Neural cell (in vitro differentiated cells): ENCODE measurements at regions not wholly inside any gene's neighbourhood (a gene's known extent, or its start where the extent isn't known, plus 50 kb on each side); places are given as distances from the start of the nearest gene placed in this dataset.
"Not testable (repeated sequence)": the region's sequence is repeated elsewhere in the genome, so short reads cannot be mapped to it uniquely, and the experiment has no call there.

Experiments used
- H2AFZ ChIP-seq: fragments of 200-600, 300-800 bp; sonication (generic), shearing (Covaris generic); 2 replicates; pipeline ENCODE4 v1.6.0; 2014; ENCODE audit warnings: low read depth, mild to moderate bottlenecking, antibody characterized with exemption, low read length, moderate library complexity
- H3F3A ChIP-seq: fragments of 200-600 bp; shearing (Covaris generic); 2 replicates; pipeline ENCODE4 v1.6.1; 2016; ENCODE audit warnings: mild to moderate bottlenecking, moderate library complexity, mixed read lengths, antibody characterized with exemption, low read length; ENCODE audit not compliant: insufficient read depth, poor library complexity, severe bottlenecking
- H3K27ac ChIP-seq: fragments of 200-600, 300-800 bp; sonication (generic), shearing (Covaris generic); 2 replicates; pipeline ENCODE4 v1.5.1; 2014; ENCODE audit warnings: mild to moderate bottlenecking, low read length, moderate library complexity
- H3K27me3 ChIP-seq: fragments of 300-800, 200-600 bp; sonication (generic), shearing (Covaris generic); 2 replicates; pipeline ENCODE4 v1.6.0; 2014; ENCODE audit warnings: mild to moderate bottlenecking, low read depth, low read length, moderate library complexity; ENCODE audit not compliant: insufficient read depth
- H3K36me3 ChIP-seq: fragments of 300-800, 200-600 bp; sonication (generic), shearing (Covaris generic); 2 replicates; pipeline ENCODE4 v1.5.1; 2014; ENCODE audit warnings: mild to moderate bottlenecking, antibody characterized with exemption, low read length, moderate library complexity; ENCODE audit not compliant: insufficient read depth
- H3K4me2 ChIP-seq: fragments of 300-800, 200-600 bp; sonication (generic), shearing (Covaris generic); 2 replicates; pipeline ENCODE4 v1.6.0; 2014; ENCODE audit warnings: mild to moderate bottlenecking, low read length
- H3K4me3 ChIP-seq: fragments of 300-800, 200-600 bp; sonication (generic), shearing (Covaris generic); 2 replicates; pipeline ENCODE4 v1.5.1; 2014; ENCODE audit warnings: mild to moderate bottlenecking, low read length, moderate library complexity
- H3K79me2 ChIP-seq: fragments of 200-600 bp; shearing (Covaris generic); replicated peaks from 2 replicates; pipeline ENCODE4 v1.6.0; 2014; ENCODE audit warnings: mild to moderate bottlenecking, low read length, moderate library complexity; ENCODE audit not compliant: insufficient read depth
- H3K9ac ChIP-seq: fragments of 300-800, 200-600 bp; sonication (generic), shearing (Covaris generic); 2 replicates; pipeline ENCODE4 v1.6.1; 2016; ENCODE audit warnings: mild to moderate bottlenecking, low read length, mixed read lengths
- H3K9me2 ChIP-seq: fragments of 200-600 bp; shearing (Covaris generic); 2 replicates; pipeline ENCODE4 v1.6.1; 2016; ENCODE audit warnings: mild to moderate bottlenecking, low read length, mixed read lengths; ENCODE audit not compliant: insufficient read depth
- H3K9me3 ChIP-seq: fragments of 200-600, 300-800 bp; sonication (generic), shearing (Covaris generic); 2 replicates; pipeline ENCODE4 v1.6.1; 2016; ENCODE audit warnings: mild to moderate bottlenecking, mixed run types, low read length, moderate library complexity, mixed read lengths
- H4K20me1 ChIP-seq: fragments of 200-600 bp; shearing (Covaris generic); 2 replicates; pipeline ENCODE4 v1.6.1; 2016; ENCODE audit warnings: mild to moderate bottlenecking, mixed run types; ENCODE audit not compliant: insufficient read depth
- EP300 ChIP-seq: fragments of 450-650 bp; conservative IDR thresholded peaks from 2 replicates; pipeline ENCODE4 v1.6.1; 2014; ENCODE audit warnings: antibody characterized with exemption, mild to moderate bottlenecking, moderate library complexity; ENCODE audit not compliant: poor library complexity, severe bottlenecking
- EZH2 ChIP-seq: fragments of 200-600, 300-800 bp; shearing (Covaris generic), sonication (generic); IDR thresholded peaks from 2 replicates; pipeline ENCODE4 v1.6.1; 2014; ENCODE audit warnings: antibody characterized with exemption, low read length, borderline replicate concordance, mild to moderate bottlenecking; ENCODE audit not compliant: insufficient read depth, poor library complexity, severe bottlenecking
- MXI1 ChIP-seq: fragments of 450-650 bp; conservative IDR thresholded peaks from 2 replicates; pipeline ENCODE4 v1.6.1; 2014; ENCODE audit warnings: antibody characterized with exemption, mild to moderate bottlenecking; ENCODE audit not compliant: poor library complexity, severe bottlenecking
- POLR2AphosphoS5 ChIP-seq: IDR thresholded peaks from 2 replicates; pipeline ENCODE4 v1.6.1; 2012
- RAD21 ChIP-seq: fragments of 450-650 bp; conservative IDR thresholded peaks from 2 replicates; pipeline ENCODE4 v1.6.1; 2014; ENCODE audit warnings: antibody characterized with exemption, mild to moderate bottlenecking, moderate library complexity
- SMC3 ChIP-seq: fragments of 450-650 bp; conservative IDR thresholded peaks from 2 replicates; pipeline ENCODE4 v1.6.1; 2014; ENCODE audit warnings: antibody characterized with exemption, mild to moderate bottlenecking, moderate library complexity; ENCODE audit not compliant: poor library complexity
- TAF1 ChIP-seq: IDR thresholded peaks from 2 replicates; pipeline ENCODE4 v1.6.1; 2012; ENCODE audit warnings: low read depth
- TF ChIP-seq, protein P1 (sequence below): fragments of 450-650 bp; IDR thresholded peaks from 2 replicates; pipeline ENCODE4 v1.5.1; 2014; ENCODE audit warnings: antibody characterized with exemption, mild to moderate bottlenecking, moderate library complexity; ENCODE audit not compliant: poor library complexity, severe bottlenecking
- TF ChIP-seq, protein P2 (sequence below): IDR thresholded peaks from 2 replicates; pipeline ENCODE4 v1.6.1; 2012; ENCODE audit warnings: borderline replicate concordance

DNA sequence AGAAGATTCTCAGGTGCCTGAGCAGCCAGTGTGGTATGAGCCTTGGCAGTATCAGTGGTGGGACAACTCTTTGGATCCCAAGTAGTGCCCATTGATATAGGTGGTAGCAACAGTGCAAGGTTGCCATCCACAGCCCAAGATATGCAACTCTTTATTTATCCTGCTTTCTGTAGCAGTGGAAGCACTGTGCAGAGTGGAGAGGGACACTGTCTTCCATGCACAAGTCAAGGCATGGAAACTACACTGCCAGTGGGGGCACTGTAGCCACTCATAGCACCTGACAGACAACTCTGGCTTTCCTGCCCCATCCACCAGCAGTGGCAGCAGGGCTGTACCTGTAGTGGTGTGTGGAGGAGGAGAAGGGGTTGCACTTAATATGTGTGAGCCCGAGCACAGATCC, 409.6 kb upstream of the TMEFF2 start:
- no peaks in the 10 kb centered on the region for H3K9me3 ChIP-seq
- no peak overlapping the region for H3K4me3 ChIP-seq
- no peak overlapping the region for H2AFZ ChIP-seq
- H3K79me2 ChIP-seq, result no peaks in the 10 kb centered on the region
- no peaks in the 10 kb centered on the region for H4K20me1 ChIP-seq
- no peak overlapping the region for H3K4me2 ChIP-seq
- no peak overlapping the region for H3K9ac ChIP-seq
- no peak overlapping the region for H3K27ac ChIP-seq
- no peaks in the 10 kb centered on the region for H3F3A ChIP-seq
- no peaks in the 10 kb centered on the region for H3K9me2 ChIP-seq
- no peaks in the 10 kb centered on the region for H3K27me3 ChIP-seq
- H3K36me3 ChIP-seq, result no peaks in the 10 kb centered on the region
- TF ChIP-seq TAF1 (no peak), MXI1 (no peak), EP300 (no peak), SMC3 (no peak), POLR2AphosphoS5 (no peak), EZH2 (no peak)
- TF ChIP-seq, protein P1, sequence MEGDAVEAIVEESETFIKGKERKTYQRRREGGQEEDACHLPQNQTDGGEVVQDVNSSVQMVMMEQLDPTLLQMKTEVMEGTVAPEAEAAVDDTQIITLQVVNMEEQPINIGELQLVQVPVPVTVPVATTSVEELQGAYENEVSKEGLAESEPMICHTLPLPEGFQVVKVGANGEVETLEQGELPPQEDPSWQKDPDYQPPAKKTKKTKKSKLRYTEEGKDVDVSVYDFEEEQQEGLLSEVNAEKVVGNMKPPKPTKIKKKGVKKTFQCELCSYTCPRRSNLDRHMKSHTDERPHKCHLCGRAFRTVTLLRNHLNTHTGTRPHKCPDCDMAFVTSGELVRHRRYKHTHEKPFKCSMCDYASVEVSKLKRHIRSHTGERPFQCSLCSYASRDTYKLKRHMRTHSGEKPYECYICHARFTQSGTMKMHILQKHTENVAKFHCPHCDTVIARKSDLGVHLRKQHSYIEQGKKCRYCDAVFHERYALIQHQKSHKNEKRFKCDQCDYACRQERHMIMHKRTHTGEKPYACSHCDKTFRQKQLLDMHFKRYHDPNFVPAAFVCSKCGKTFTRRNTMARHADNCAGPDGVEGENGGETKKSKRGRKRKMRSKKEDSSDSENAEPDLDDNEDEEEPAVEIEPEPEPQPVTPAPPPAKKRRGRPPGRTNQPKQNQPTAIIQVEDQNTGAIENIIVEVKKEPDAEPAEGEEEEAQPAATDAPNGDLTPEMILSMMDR, result no peak
- TF ChIP-seq, protein P2, sequence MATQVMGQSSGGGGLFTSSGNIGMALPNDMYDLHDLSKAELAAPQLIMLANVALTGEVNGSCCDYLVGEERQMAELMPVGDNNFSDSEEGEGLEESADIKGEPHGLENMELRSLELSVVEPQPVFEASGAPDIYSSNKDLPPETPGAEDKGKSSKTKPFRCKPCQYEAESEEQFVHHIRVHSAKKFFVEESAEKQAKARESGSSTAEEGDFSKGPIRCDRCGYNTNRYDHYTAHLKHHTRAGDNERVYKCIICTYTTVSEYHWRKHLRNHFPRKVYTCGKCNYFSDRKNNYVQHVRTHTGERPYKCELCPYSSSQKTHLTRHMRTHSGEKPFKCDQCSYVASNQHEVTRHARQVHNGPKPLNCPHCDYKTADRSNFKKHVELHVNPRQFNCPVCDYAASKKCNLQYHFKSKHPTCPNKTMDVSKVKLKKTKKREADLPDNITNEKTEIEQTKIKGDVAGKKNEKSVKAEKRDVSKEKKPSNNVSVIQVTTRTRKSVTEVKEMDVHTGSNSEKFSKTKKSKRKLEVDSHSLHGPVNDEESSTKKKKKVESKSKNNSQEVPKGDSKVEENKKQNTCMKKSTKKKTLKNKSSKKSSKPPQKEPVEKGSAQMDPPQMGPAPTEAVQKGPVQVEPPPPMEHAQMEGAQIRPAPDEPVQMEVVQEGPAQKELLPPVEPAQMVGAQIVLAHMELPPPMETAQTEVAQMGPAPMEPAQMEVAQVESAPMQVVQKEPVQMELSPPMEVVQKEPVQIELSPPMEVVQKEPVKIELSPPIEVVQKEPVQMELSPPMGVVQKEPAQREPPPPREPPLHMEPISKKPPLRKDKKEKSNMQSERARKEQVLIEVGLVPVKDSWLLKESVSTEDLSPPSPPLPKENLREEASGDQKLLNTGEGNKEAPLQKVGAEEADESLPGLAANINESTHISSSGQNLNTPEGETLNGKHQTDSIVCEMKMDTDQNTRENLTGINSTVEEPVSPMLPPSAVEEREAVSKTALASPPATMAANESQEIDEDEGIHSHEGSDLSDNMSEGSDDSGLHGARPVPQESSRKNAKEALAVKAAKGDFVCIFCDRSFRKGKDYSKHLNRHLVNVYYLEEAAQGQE, result no peak

DNA sequence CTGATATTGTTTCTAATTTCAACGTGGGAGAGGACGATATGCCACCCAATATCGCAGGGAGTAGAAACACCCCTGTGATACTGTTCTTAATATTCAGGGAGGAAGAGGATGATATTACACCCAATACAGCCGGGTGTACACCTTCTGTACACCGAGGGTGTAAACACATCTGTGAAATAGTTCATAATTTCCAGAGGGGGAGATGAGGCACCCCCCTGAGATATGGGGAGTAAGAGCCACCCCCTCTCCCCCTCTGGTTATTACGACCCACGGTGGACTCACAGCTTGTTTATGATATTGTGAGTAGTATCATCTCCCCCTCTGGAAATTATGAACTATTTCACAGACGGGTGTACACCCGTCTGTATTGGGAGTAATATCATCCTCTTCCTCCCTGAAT, 403.9 kb upstream of the TMEFF2 start:
- H3K9ac ChIP-seq, H3K27ac ChIP-seq, H4K20me1 ChIP-seq, H3K9me2 ChIP-seq, H3F3A ChIP-seq, H3K4me3 ChIP-seq, H3K4me2 ChIP-seq, H3K36me3 ChIP-seq, H3K9me3 ChIP-seq, H2AFZ ChIP-seq, H3K27me3 ChIP-seq, H3K79me2 ChIP-seq: not testable (repeated sequence)

DNA sequence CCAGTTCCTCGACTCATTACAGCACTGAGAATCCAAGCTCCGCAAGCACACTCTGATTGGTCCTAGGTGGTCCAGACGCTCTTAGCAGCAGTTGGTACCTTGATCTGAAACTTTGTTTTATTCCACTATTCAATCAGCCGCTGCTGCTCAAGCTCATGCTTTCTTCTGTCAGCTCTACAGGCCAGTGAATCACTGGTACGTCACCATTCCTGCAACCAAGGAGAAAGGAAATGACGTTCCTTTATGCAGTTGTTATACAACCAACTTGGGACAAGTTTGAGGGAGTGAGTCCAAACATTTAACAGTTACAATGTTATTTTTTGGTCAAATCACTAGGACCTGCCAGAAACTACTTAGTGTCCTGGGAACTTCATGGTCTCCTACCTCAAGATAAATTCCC, 398.8 kb upstream of the TMEFF2 start:
- Histone ChIP-seq H3K27ac (no peak overlapping the region), H3K27me3 (no peaks in the 10 kb centered on the region), H4K20me1 (no peaks in the 10 kb centered on the region), H3K4me3 (no peak overlapping the region), H2AFZ (no peak overlapping the region), H3K9ac (no peak overlapping the region), H3F3A (no peaks in the 10 kb centered on the region), H3K9me3 (no peaks in the 10 kb centered on the region), H3K9me2 (no peaks in the 10 kb centered on the region), H3K36me3 (no peaks in the 10 kb centered on the region), H3K79me2 (no peaks in the 10 kb centered on the region), H3K4me2 (no peak overlapping the region)
- TF ChIP-seq, protein P1, result no peak
- TF ChIP-seq SMC3 (no peak), MXI1 (no peak), RAD21 (no peak)
